Gastrocnemius medialis (tissue), 4 donors: ENCODE measurements at regions not wholly inside any gene's neighbourhood (a gene's known extent, or its start where the extent isn't known, plus 50 kb on each side); places are given as distances from the start of the nearest gene placed in this dataset.

Experiments used
- ATAC-seq, 2 donors: fragments of 150-250 bp; one replicate each; pipeline ENCODE4 v1.9.1; 2016
- DNase-seq, 2 donors: peaks; one replicate each; pipeline ENCODE4 v3.0.0-alpha.2; 2019
- H3K27ac ChIP-seq, 4 donors: fragments of 200-600 bp; sonication (generic); 1 replicate in 1 of 4; 2 replicates in 3 of 4; pipeline ENCODE4 v1.5.1; 2016 to 2018; ENCODE audit warnings: mild to moderate bottlenecking in 2 of 4, moderate library complexity in 1 of 4
- H3K27me3 ChIP-seq, 3 donors: fragments of 200-600 bp; sonication (generic) in 2 of 3; 1 replicate in 1 of 3; 2 replicates in 2 of 3; pipeline versions ENCODE4 v1.5.1 to v1.6.0; 2016 to 2019; ENCODE audit warnings: mild to moderate bottlenecking in 1 of 3, moderate library complexity in 1 of 3
- H3K36me3 ChIP-seq, 2 donors: fragments of 200-600 bp; sonication (generic) in 1 of 2; one replicate each; pipeline ENCODE4 v1.5.1; 2017 to 2018
- H3K4me1 ChIP-seq, 2 donors: fragments of 200-600 bp; sonication (generic) in 1 of 2; one replicate each; pipeline ENCODE4 v1.5.1; 2016 to 2017; ENCODE audit warnings: mild to moderate bottlenecking in 2 of 2
- H3K4me3 ChIP-seq, 4 donors: fragments of 200-600 bp; sonication (generic) in 3 of 4; 1 replicate in 1 of 4; 2 replicates in 3 of 4; pipeline ENCODE4 v1.5.1; 2016 to 2019; ENCODE audit warnings: mild to moderate bottlenecking in 2 of 4
- H3K9me3 ChIP-seq, 3 donors: fragments of 200-600 bp; sonication (generic) in 2 of 3; 1 replicate in 1 of 3; 2 replicates in 2 of 3; pipeline ENCODE4 v1.5.1; 2016 to 2019
- CTCF ChIP-seq, 5 experiments: fragments of 450-650 bp in 3 of 5; fragments of 200-600 bp in 2 of 5; sonication (generic) in 2 of 5; IDR thresholded peaks in 4 of 5; conservative IDR thresholded peaks in 1 of 5; 1 replicate in 4 of 5; 2 replicates in 1 of 5; pipeline ENCODE4 v1.5.1; 2016 to 2019; ENCODE audit warnings: antibody characterized with exemption in 5 of 5, mild to moderate bottlenecking in 3 of 5, moderate library complexity in 3 of 5
- POLR2A ChIP-seq, 2 donors: fragments of 450-650 bp; IDR thresholded peaks; one replicate each; pipeline ENCODE4 v1.6.1; 2017; ENCODE audit warnings: antibody characterized with exemption in 2 of 2, mild to moderate bottlenecking in 2 of 2, moderate library complexity in 2 of 2
- in situ Hi-C, 4 donors: fragments of 200-750 bp; cut with MboI; loops; one replicate each; pipeline versions ENCODE4 v1.15.0 to v1.8.0; 2017; ENCODE audit warnings: low sequenced_read_pairs in 4 of 4
- intact Hi-C: fragments of 100-400 bp; cut with DNase I; formaldehyde crosslinking; loops from one replicate; pipeline ENCODE4 v1.15.1; 2023; ENCODE audit warnings: low total_unique reads

- DNase-seq (no peak), ATAC-seq (no peak)
- no peak overlapping the region for H3K4me3 ChIP-seq
- H3K4me1 ChIP-seq = no peaks in the 10 kb centered on the region
- H3K9me3 ChIP-seq = no peaks in the 10 kb centered on the region
- no peak overlapping the region for H3K27ac ChIP-seq
- intact Hi-C loops = no loop called here
- TF ChIP-seq CTCF (IDR thresholded peaks at IDR 0.05 in 4 of 5, conservative IDR thresholded peaks at IDR 0.05 in 1 of 5) = no peak
- no peak for TF ChIP-seq POLR2A (IDR thresholded peaks at IDR 0.05)
- H3K27me3 ChIP-seq = no peaks in the 10 kb centered on the region
- H3K36me3 ChIP-seq = no peaks in the 10 kb centered on the region
- in situ Hi-C loops = no loop called here
These were observed 594.8 kb upstream of the GRM7 start for GRCh38 chr3:6266135-6266534.

- H3K27me3 ChIP-seq = no peaks in the 10 kb centered on the region
- H3K9me3 ChIP-seq = no peaks in the 10 kb centered on the region
- in situ Hi-C loops (no loop called here), intact Hi-C loops (no loop called here)
- DNase-seq = no peak
- H3K4me3 ChIP-seq = no peak overlapping the region
- H3K36me3 ChIP-seq = no peaks in the 10 kb centered on the region
- TF ChIP-seq CTCF (IDR thresholded peaks at IDR 0.05 in 4 of 5, conservative IDR thresholded peaks at IDR 0.05 in 1 of 5) (no peak), POLR2A (IDR thresholded peaks at IDR 0.05) (no peak)
- no peak overlapping the region for H3K27ac ChIP-seq
- no peak for ATAC-seq
- H3K4me1 ChIP-seq = no peaks in the 10 kb centered on the region
These were observed 587.0 kb upstream of the GRM7 start for GRCh38 chr3:6273878-6274277.

DNA sequence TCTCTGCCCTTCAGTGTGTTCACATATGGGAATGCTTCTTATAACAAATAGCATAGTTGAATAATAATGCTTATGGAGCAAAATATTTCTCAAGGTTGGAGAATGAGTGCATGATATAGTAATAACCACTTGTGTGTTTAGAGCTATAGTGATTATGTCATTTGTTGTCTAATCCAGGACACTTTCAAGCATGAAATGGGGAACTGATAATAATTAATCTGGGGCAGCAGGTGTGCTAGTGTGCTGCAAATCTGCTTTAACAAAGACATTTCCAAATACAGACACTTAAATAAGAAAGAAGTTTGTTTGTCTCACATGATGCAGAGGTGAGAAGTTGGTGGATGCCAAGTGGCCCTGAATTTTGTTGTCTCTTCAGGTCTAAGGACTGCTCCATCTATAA is 579.3 kb upstream of the GRM7 start:
- TF ChIP-seq POLR2A (IDR thresholded peaks at IDR 0.05) (no peak), CTCF (IDR thresholded peaks at IDR 0.05 in 4 of 5, conservative IDR thresholded peaks at IDR 0.05 in 1 of 5) (no peak)
- no peak for DNase-seq
- Histone ChIP-seq H3K9me3 (no peaks in the 10 kb centered on the region), H3K4me1 (no peaks in the 10 kb centered on the region), H3K4me3 (no peak overlapping the region), H3K27me3 (no peaks in the 10 kb centered on the region), H3K36me3 (no peaks in the 10 kb centered on the region), H3K27ac (no peak overlapping the region)
- in situ Hi-C loops = no loop called here
- no peak for ATAC-seq
- intact Hi-C loops = no loop called here

- Histone ChIP-seq H3K27ac (no peak overlapping the region), H3K27me3 (no peaks in the 10 kb centered on the region), H3K36me3 (no peaks in the 10 kb centered on the region), H3K9me3 (no peaks in the 10 kb centered on the region), H3K4me1 (no peaks in the 10 kb centered on the region), H3K4me3 (no peak overlapping the region)
- in situ Hi-C loops = no loop called here
- TF ChIP-seq CTCF (IDR thresholded peaks at IDR 0.05 in 4 of 5, conservative IDR thresholded peaks at IDR 0.05 in 1 of 5) = no peak
- TF ChIP-seq POLR2A (IDR thresholded peaks at IDR 0.05) = no peak
- ATAC-seq = no peak
- peak in 1 of 2 donors; percentile 13 for DNase-seq
- intact Hi-C loops = no loop called here
These were observed 578.0 kb upstream of the GRM7 start for GRCh38 chr3:6282918-6283317.

DNA sequence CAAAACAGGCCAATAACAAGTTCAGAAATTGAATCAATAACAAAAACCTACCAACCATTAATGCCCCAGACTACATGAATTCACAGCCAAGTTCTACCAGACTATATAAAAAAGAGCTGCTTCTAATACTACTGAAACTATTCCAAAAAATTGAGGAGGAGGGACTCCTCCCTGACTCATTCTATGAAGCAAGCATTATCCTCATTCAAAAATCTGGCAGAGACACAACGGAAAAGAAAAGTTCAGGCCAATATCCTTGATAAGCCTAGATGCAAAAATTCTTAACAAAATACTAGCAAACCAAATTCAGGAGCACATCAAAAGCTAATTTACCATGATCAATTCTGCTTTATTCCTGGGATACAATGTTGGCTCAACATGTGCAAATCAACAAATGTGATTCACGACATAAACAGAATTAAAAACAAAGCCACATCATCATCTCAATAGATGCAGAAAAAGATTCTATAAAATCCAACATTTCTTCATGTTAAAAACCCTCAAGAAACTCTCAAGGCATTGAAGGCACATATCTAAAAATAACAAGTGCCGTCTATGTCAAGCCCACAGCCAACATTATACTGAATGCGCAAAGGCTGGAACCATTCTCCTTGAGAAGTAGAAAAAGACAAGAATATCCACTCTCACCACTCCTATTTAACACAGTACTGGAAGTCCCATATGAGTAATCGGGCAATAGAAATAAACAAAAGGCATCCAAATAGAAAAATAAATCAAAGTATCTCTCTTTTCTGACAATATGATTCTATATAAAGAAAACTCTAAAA is 573.6 kb upstream of the GRM7 start:
- H3K27me3 ChIP-seq = no peaks in the 10 kb centered on the region
- no peak for ATAC-seq
- no peaks in the 10 kb centered on the region for H3K4me1 ChIP-seq
- H3K27ac ChIP-seq = no peak overlapping the region
- TF ChIP-seq POLR2A (IDR thresholded peaks at IDR 0.05) = no peak
- no peak for TF ChIP-seq CTCF (IDR thresholded peaks at IDR 0.05 in 4 of 5, conservative IDR thresholded peaks at IDR 0.05 in 1 of 5)
- intact Hi-C loops (no loop called here), in situ Hi-C loops (no loop called here)
- no peak for DNase-seq
- no peak overlapping the region for H3K4me3 ChIP-seq
- H3K36me3 ChIP-seq = no peaks in the 10 kb centered on the region
- H3K9me3 ChIP-seq = no peaks in the 10 kb centered on the region
